A549 (cell line): ENCODE measurements at regions not wholly inside any gene's neighbourhood (a gene's known extent, or its start where the extent isn't known, plus 50 kb on each side); places are given as distances from the start of the nearest gene placed in this dataset.

Source experiments
- ATAC-seq, 2 experiments: fragments of 200-7000 bp in 1 of 2; fragments of >200 bp in 1 of 2; cut with Nextera tagmentation in 1 of 2; cut with Tn5 transposase in 1 of 2; 3 replicates each; pipeline versions ENCODE4 v1.8.0 to v1.9.1; 2018 to 2020; ENCODE audit warnings: mild to moderate bottlenecking in 1 of 2, moderate library complexity in 1 of 2
- CTCF ChIA-PET: fragments of 300-600 bp; sonication (Branson Sonifier 250); formaldehyde crosslinking; extraction: SDS; loops from one replicate; lab custom pipeline; 2021; ENCODE audit warnings: antibody characterized with exemption, inconsistent platforms; lab: Yijun Ruan, JAX
- POLR2A ChIA-PET: fragments of 350-600 bp; formaldehyde crosslinking; extraction: SDS; loops from one replicate; lab custom pipeline; 2021; ENCODE audit warnings: antibody characterized with exemption, inconsistent platforms; lab: Yijun Ruan, JAX
- DNase-seq, 2 experiments: peaks; one replicate each; pipeline versions ENCODE4 v3.0.0 to v3.0.0-alpha.2; 2011 to 2016; ENCODE audit warnings: low read depth in 1 of 2, low spot score in 1 of 2
- FAIRE-seq: peaks from 2 replicates; lab custom pipeline; 2011; peaks lifted over from hg19 to GRCh38; lab: Jason Lieb, UNC
- H3K27ac ChIP-seq, 2 experiments: fragments of >200 bp; sonication (Bioruptor Twin); formaldehyde crosslinking; 3 replicates each; pipeline ENCODE4 v1.5.1; 2016 to 2017
- H3K4me1 ChIP-seq: fragments of >200 bp; sonication (Bioruptor Twin); formaldehyde crosslinking; 3 replicates; pipeline ENCODE4 v1.6.1; 2016
- H3K4me2 ChIP-seq: fragments of >200 bp; sonication (Bioruptor Twin); formaldehyde crosslinking; 3 replicates; pipeline ENCODE4 v1.6.1; 2016
- H3K4me3 ChIP-seq: fragments of >200 bp; sonication (Bioruptor Twin); formaldehyde crosslinking; 3 replicates; pipeline ENCODE4 v1.5.1; 2016
- H3K9me3 ChIP-seq: fragments of >200 bp; sonication (Bioruptor Twin); formaldehyde crosslinking; 3 replicates; pipeline ENCODE4 v1.6.1; 2016
- BCL3 ChIP-seq: fragments of >200 bp; sonication (Bioruptor Twin); formaldehyde crosslinking; IDR thresholded peaks from 3 replicates; pipeline ENCODE4 v1.6.1; 2016
- CBX2 ChIP-seq: fragments of 200-600 bp; sonication (generic); IDR thresholded peaks from 2 replicates; pipeline ENCODE4 v1.6.1; 2016; ENCODE audit warnings: low read depth, mild to moderate bottlenecking, borderline replicate concordance
- CBX8 ChIP-seq: fragments of 200-600 bp; sonication (generic); IDR thresholded peaks from 2 replicates; pipeline ENCODE4 v1.6.1; 2016
- CHD2 ChIP-seq: fragments of 150-350 bp; IDR thresholded peaks from 2 replicates; pipeline ENCODE4 v1.6.1; 2014; ENCODE audit warnings: low read length; ENCODE audit not compliant: partially characterized antibody
- CHD4 ChIP-seq: fragments of 200-600 bp; sonication (generic); IDR thresholded peaks from 2 replicates; pipeline ENCODE4 v1.6.1; 2016; ENCODE audit warnings: antibody characterized with exemption, mild to moderate bottlenecking, borderline replicate concordance
- E2F6 ChIP-seq: IDR thresholded peaks from 2 replicates; pipeline ENCODE4 v1.6.1; 2012; ENCODE audit warnings: low read depth, borderline replicate concordance
- EHMT2 ChIP-seq: fragments of 200-600 bp; sonication (generic); IDR thresholded peaks from 2 replicates; pipeline ENCODE4 v1.6.1; 2016; ENCODE audit warnings: antibody characterized with exemption, low read depth, mild to moderate bottlenecking, moderate library complexity
- EP300 ChIP-seq, 2 experiments: fragments of >200 bp; sonication (Bioruptor Twin); formaldehyde crosslinking; IDR thresholded peaks; 2 replicates in 1 of 2; 3 replicates in 1 of 2; pipeline ENCODE4 v1.6.1; 2016 to 2017
- GATA3 ChIP-seq: IDR thresholded peaks from 2 replicates; pipeline ENCODE4 v1.6.1; 2012; ENCODE audit warnings: borderline replicate concordance
- HDAC2 ChIP-seq: fragments of 200-600 bp; sonication (generic); IDR thresholded peaks from 2 replicates; pipeline ENCODE4 v1.6.1; 2016
- HES2 ChIP-seq: fragments of >200 bp; sonication (Bioruptor Twin); formaldehyde crosslinking; IDR thresholded peaks from 2 replicates; pipeline ENCODE4 v1.6.1; 2016
- HEYL ChIP-seq: fragments of 250-450 bp; sonication (Bioruptor Pico); IDR thresholded peaks from 2 replicates; pipeline ENCODE4 v1.8.0; 2021; ENCODE audit warnings: mild to moderate bottlenecking, moderate library complexity
- JUNB ChIP-seq: fragments of >200 bp; sonication (Bioruptor Twin); formaldehyde crosslinking; IDR thresholded peaks from 2 replicates; pipeline ENCODE4 v1.6.1; 2016
- KDM1A ChIP-seq: fragments of 200-600 bp; sonication (generic); IDR thresholded peaks from 2 replicates; pipeline ENCODE4 v1.6.1; 2016; ENCODE audit warnings: low read depth, mild to moderate bottlenecking
- MAX ChIP-seq: IDR thresholded peaks from 2 replicates; pipeline ENCODE4 v1.6.1; 2012
- MAZ ChIP-seq: fragments of 150-350 bp; IDR thresholded peaks from 2 replicates; pipeline ENCODE4 v1.6.1; 2014; ENCODE audit warnings: antibody characterized with exemption, low read depth, low read length, borderline replicate concordance
- MYC ChIP-seq: IDR thresholded peaks from 2 replicates; pipeline ENCODE4 v1.6.1; 2012; ENCODE audit warnings: mild to moderate bottlenecking, inconsistent platforms, low read length, improper control_type of control experiment, borderline replicate concordance
- NFE2L2 ChIP-seq: fragments of 150-350 bp; conservative IDR thresholded peaks from 2 replicates; pipeline ENCODE4 v1.6.1; 2014; ENCODE audit warnings: low read length
- NR3C1 ChIP-seq: fragments of >200 bp; sonication (Bioruptor Twin); formaldehyde crosslinking; IDR thresholded peaks from 3 replicates; pipeline ENCODE4 v1.6.1; 2017
- PBX3 ChIP-seq: IDR thresholded peaks from 2 replicates; pipeline ENCODE4 v1.6.1; 2012
- PHF8 ChIP-seq: fragments of 200-600 bp; sonication (generic); IDR thresholded peaks from 2 replicates; pipeline ENCODE4 v1.6.1; 2016; ENCODE audit warnings: low read depth, mild to moderate bottlenecking, antibody characterized with exemption, moderate library complexity, borderline replicate concordance
- POLR2A ChIP-seq: IDR thresholded peaks from 2 replicates; pipeline ENCODE4 v1.6.1; 2012; ENCODE audit warnings: mild to moderate bottlenecking, low read length
- RAD21 ChIP-seq, 2 experiments: fragments of >200 bp in 1 of 2; sonication (Bioruptor Twin) in 1 of 2; formaldehyde crosslinking in 1 of 2; IDR thresholded peaks in 1 of 2; conservative IDR thresholded peaks in 1 of 2; 2 replicates in 1 of 2; 3 replicates in 1 of 2; pipeline ENCODE4 v1.6.1; 2012 to 2018; ENCODE audit warnings: inconsistent platforms in 1 of 2
- TP53 ChIP-seq: fragments of 250-450 bp; sonication (Bioruptor Pico); IDR thresholded peaks from 2 replicates; pipeline ENCODE4 v1.5.0; 2021; ENCODE audit warnings: mild to moderate bottlenecking, moderate library complexity
- ZFP36 ChIP-seq: fragments of 450-650 bp; IDR thresholded peaks from 2 replicates; pipeline ENCODE4 v1.6.1; 2014; ENCODE audit warnings: borderline replicate concordance; ENCODE audit not compliant: partially characterized antibody
- ZNF302 ChIP-seq: fragments of 250-450 bp; sonication (Bioruptor Pico); IDR thresholded peaks from 2 replicates; pipeline ENCODE4 v1.9.0; 2021; ENCODE audit warnings: inconsistent platforms, mild to moderate bottlenecking, moderate library complexity
- ZSCAN20 ChIP-seq: fragments of 250-450 bp; sonication (Bioruptor Pico); IDR thresholded peaks from 2 replicates; pipeline ENCODE4 v1.8.0; 2022; ENCODE audit warnings: mild to moderate bottlenecking, moderate library complexity
- WGBS: methylation state at CpG from one replicate; pipeline ENCODE4 v1.1.6; 2017; ENCODE audit errors: missing lambda C conversion rate; 5-methylcytosine and 5-hydroxymethylcytosine counted together

- TF ChIP-seq CHD4, result no peak
- TF ChIP-seq CHD2, result no peak
- TF ChIP-seq NFE2L2, result no peak
- no peak for TF ChIP-seq BCL3
- no peak for TF ChIP-seq ZSCAN20
- no peak for TF ChIP-seq POLR2A
- no peak for TF ChIP-seq HEYL (CRISPR knock-in tag)
- no peak for TF ChIP-seq MAZ
Measured at GRCh38 chr5:167063116-167063515, 1228.3 kb upstream of the WWC1 start (continued).

GRCh38 chr5:167063788-167064187, 1227.7 kb upstream of the WWC1 start:
- ChIA-PET POLR2A (no interaction called here), CTCF (no interaction called here)
- WGBS, result 13% methylated on average over 8 of the region's 8 CpGs
- Histone ChIP-seq H3K4me1 (no peaks in the 10 kb centered on the region), H3K27ac (no peak overlapping the region), H3K9me3 (no peaks in the 10 kb centered on the region), H3K4me2 (no peak overlapping the region), H3K4me3 (no peak overlapping the region)
- no peak for FAIRE-seq
- no peak for DNase-seq
- ATAC-seq, result no peak
- no peak for TF ChIP-seq PHF8
- no peak for TF ChIP-seq NFE2L2
- no peak for TF ChIP-seq GATA3
- TF ChIP-seq POLR2A, result no peak
- TF ChIP-seq JUNB, result no peak
- no peak for TF ChIP-seq CBX2
- no peak for TF ChIP-seq NR3C1
- no peak for TF ChIP-seq HES2
- no peak for TF ChIP-seq MYC
- no peak for TF ChIP-seq HEYL (CRISPR knock-in tag)
- TF ChIP-seq E2F6, result no peak
- no peak for TF ChIP-seq EHMT2
- TF ChIP-seq ZFP36, result no peak
- no peak for TF ChIP-seq CBX8
- no peak for TF ChIP-seq EP300 (IDR thresholded peaks at IDR 0.05)
- TF ChIP-seq ZNF302 (CRISPR knock-in tag), result no peak

GRCh38 chr5:167064198-167064776, 1227.2 kb upstream of the WWC1 start:
- CTCF ChIA-PET, result no interaction called here
- Histone ChIP-seq H3K4me2 (no peak overlapping the region), H3K27ac (no peak overlapping the region), H3K9me3 (no peaks in the 10 kb centered on the region), H3K4me1 (no peaks in the 10 kb centered on the region), H3K4me3 (no peak overlapping the region)
- ATAC-seq (no peak), DNase-seq (no peak), FAIRE-seq (no peak)
- POLR2A ChIA-PET, result no interaction called here
- WGBS, result 20% methylated on average over 13 of the region's 13 CpGs
- TF ChIP-seq KDM1A (no peak), PBX3 (no peak), MAX (no peak), TP53 (CRISPR knock-in tag) (no peak), RAD21 (conservative IDR thresholded peaks at IDR 0.05 in 1 of 2, IDR thresholded peaks at IDR 0.05 in 1 of 2) (no peak), HDAC2 (no peak), JUNB (no peak), BCL3 (no peak)
